Neural crest cell (in vitro differentiated cells): ENCODE measurements at regions not wholly inside any gene's neighbourhood (a gene's known extent, or its start where the extent isn't known, plus 50 kb on each side); places are given as distances from the start of the nearest gene placed in this dataset.
A peak's percentile ranks its signal among the peaks of the same experiment; 100 is the strongest.

Source experiments
- DNase-seq: peaks from one replicate; pipeline ENCODE4 v3.0.0; 2021; ENCODE audit warnings: low read depth, mixed read lengths, low spot score
- H3K27ac Mint-ChIP-seq: one replicate; pipeline ENCODE4 v1.8.0; 2021; ENCODE audit warnings: mild to moderate bottlenecking, mixed read lengths; ENCODE audit not compliant: unreplicated experiment
- H3K27me3 Mint-ChIP-seq: 2 replicates; pipeline ENCODE4 v1.8.0; 2021; ENCODE audit warnings: low read depth, mild to moderate bottlenecking, mixed read lengths
- H3K36me3 Mint-ChIP-seq: 2 replicates; pipeline ENCODE4 v1.8.0; 2021; ENCODE audit warnings: low read depth, mild to moderate bottlenecking, mixed read lengths
- H3K4me1 Mint-ChIP-seq: 2 replicates; pipeline ENCODE4 v1.8.0; 2021; ENCODE audit warnings: mixed read lengths
- H3K4me3 Mint-ChIP-seq: one replicate; pipeline ENCODE4 v1.8.0; 2021; ENCODE audit warnings: mild to moderate bottlenecking, mixed read lengths
- H3K9me3 Mint-ChIP-seq: 2 replicates; pipeline ENCODE4 v1.8.0; 2021; ENCODE audit warnings: mixed read lengths
- CTCF ChIP-seq: fragments of 200-600 bp; sonication (generic); conservative IDR thresholded peaks from 2 replicates; pipeline ENCODE4 v1.5.0; 2021; ENCODE audit warnings: antibody characterized with exemption, mild to moderate bottlenecking

GRCh38 chr17:33642002-33642401, 348.9 kb upstream of the ASIC2 start:
- no peak for DNase-seq
- Mint-ChIP-seq H3K4me3 (no peak overlapping the region), H3K27me3 (peaks cover 11% of the 10 kb centered on the region), H3K27ac (no peak overlapping the region), H3K9me3 (peaks cover 9% of the 10 kb centered on the region), H3K36me3 (no peaks in the 10 kb centered on the region), H3K4me1 (peaks cover 25% of the 10 kb centered on the region)
- TF ChIP-seq CTCF, result no peak

GRCh38 chr17:33647956-33648355, 354.9 kb upstream of the ASIC2 start:
- peaks cover 4% of the 10 kb centered on the region for H3K4me1 Mint-ChIP-seq
- H3K36me3 Mint-ChIP-seq, result no peaks in the 10 kb centered on the region
- peak; percentile 74 for TF ChIP-seq CTCF
- no peaks in the 10 kb centered on the region for H3K9me3 Mint-ChIP-seq
- DNase-seq, result peak; percentile 15
- H3K27ac Mint-ChIP-seq, result no peak overlapping the region
- H3K27me3 Mint-ChIP-seq, result peaks cover 20% of the 10 kb centered on the region
- no peak overlapping the region for H3K4me3 Mint-ChIP-seq

GRCh38 chr17:33650304-33650703, 357.2 kb upstream of the ASIC2 start:
- Mint-ChIP-seq H3K4me3 (no peak overlapping the region), H3K27me3 (peaks cover 20% of the 10 kb centered on the region), H3K9me3 (no peaks in the 10 kb centered on the region), H3K27ac (peak overlapping the region; percentile 44), H3K4me1 (peaks cover 4% of the 10 kb centered on the region), H3K36me3 (no peaks in the 10 kb centered on the region)
- no peak for TF ChIP-seq CTCF
- DNase-seq, result no peak

GRCh38 chr17:33651686-33652085, 358.6 kb upstream of the ASIC2 start:
- Mint-ChIP-seq H3K4me1 (peaks cover 7% of the 10 kb centered on the region), H3K36me3 (no peaks in the 10 kb centered on the region), H3K27me3 (peaks cover 12% of the 10 kb centered on the region), H3K9me3 (no peaks in the 10 kb centered on the region), H3K27ac (no peak overlapping the region), H3K4me3 (no peak overlapping the region)
- peak; percentile 35 for TF ChIP-seq CTCF
- DNase-seq, result no peak

GRCh38 chr17:33652731-33653398, 359.8 kb upstream of the ASIC2 start:
- Mint-ChIP-seq H3K4me1 (peaks cover 18% of the 10 kb centered on the region), H3K36me3 (no peaks in the 10 kb centered on the region), H3K27ac (no peak overlapping the region), H3K4me3 (no peak overlapping the region), H3K9me3 (no peaks in the 10 kb centered on the region), H3K27me3 (peaks cover 9% of the 10 kb centered on the region)
- TF ChIP-seq CTCF, result no peak
- no peak for DNase-seq
